OCI-LY3 (cell line): ENCODE measurements at regions not wholly inside any gene's neighbourhood (a gene's known extent, or its start where the extent isn't known, plus 50 kb on each side); places are given as distances from the start of the nearest gene placed in this dataset.

ENCODE experiments used
- H2AFZ ChIP-seq: fragments of 200-600, 300-600 bp; shearing (Covaris generic); 2 replicates; pipeline ENCODE4 v1.6.0; 2014; ENCODE audit warnings: antibody characterized with exemption, low read depth, low read length
- H3K27ac ChIP-seq: fragments of 200-600, 300-600 bp; sonication (generic); 2 replicates; pipeline ENCODE4 v1.5.1; 2014; ENCODE audit warnings: mild to moderate bottlenecking, low read length, moderate library complexity, mixed read lengths
- H3K27me3 ChIP-seq: fragments of 200-600, 300-600 bp; sonication (generic); 2 replicates; pipeline ENCODE4 v1.6.1; 2014; ENCODE audit warnings: low read depth, low read length, mixed read lengths
- H3K36me3 ChIP-seq: fragments of 200-600, 300-600 bp; sonication (generic); replicated peaks from 2 replicates; pipeline ENCODE3; 2014; ENCODE audit warnings: low read depth, low read length, mixed read lengths
- H3K4me1 ChIP-seq: fragments of 300-600, 200-600 bp; sonication (generic); 2 replicates; pipeline ENCODE4 v1.6.1; 2014; ENCODE audit warnings: low read length, mixed read lengths
- H3K4me2 ChIP-seq: fragments of 200-600, 300-600 bp; sonication (generic); 2 replicates; pipeline ENCODE4 v1.6.1; 2014; ENCODE audit warnings: low read length, mixed read lengths
- H3K4me3 ChIP-seq: fragments of 300-600, 200-600 bp; sonication (generic); 2 replicates; pipeline ENCODE4 v1.5.1; 2014; ENCODE audit warnings: antibody characterized with exemption, mild to moderate bottlenecking, low read length, moderate library complexity
- H3K79me2 ChIP-seq: fragments of 300-600, 200-600 bp; shearing (Covaris generic); 2 replicates; pipeline ENCODE4 v1.6.1; 2014; ENCODE audit warnings: mild to moderate bottlenecking, low read length, mixed read lengths
- H3K9ac ChIP-seq: fragments of 300-600, 200-600 bp; shearing (Covaris generic); 2 replicates; pipeline ENCODE4 v1.6.0; 2014; ENCODE audit warnings: mild to moderate bottlenecking, low read length, moderate library complexity
- H3K9me3 ChIP-seq: fragments of 200-600, 300-600 bp; shearing (Covaris generic); 2 replicates; pipeline ENCODE4 v1.6.1; 2014; ENCODE audit warnings: low read length, mixed read lengths; ENCODE audit not compliant: insufficient read depth
- H4K20me1 ChIP-seq: fragments of 200-600, 300-600 bp; sonication (generic); 2 replicates; pipeline ENCODE4 v1.6.1; 2016; ENCODE audit warnings: low read length, mixed read lengths; ENCODE audit not compliant: insufficient read depth
- EZH2phosphoT487 ChIP-seq: fragments of 200-600 bp; shearing (Covaris generic); IDR thresholded peaks from 2 replicates; pipeline ENCODE4 v1.6.1; 2018; ENCODE audit warnings: antibody characterized with exemption, mixed run types, low read depth
- TF ChIP-seq, protein P1 (sequence below): fragments of 200-600, 300-600 bp; sonication (generic); IDR thresholded peaks from 2 replicates; pipeline ENCODE4 v1.5.1; 2014; ENCODE audit warnings: antibody characterized with exemption, low read length, low read depth

DNA sequence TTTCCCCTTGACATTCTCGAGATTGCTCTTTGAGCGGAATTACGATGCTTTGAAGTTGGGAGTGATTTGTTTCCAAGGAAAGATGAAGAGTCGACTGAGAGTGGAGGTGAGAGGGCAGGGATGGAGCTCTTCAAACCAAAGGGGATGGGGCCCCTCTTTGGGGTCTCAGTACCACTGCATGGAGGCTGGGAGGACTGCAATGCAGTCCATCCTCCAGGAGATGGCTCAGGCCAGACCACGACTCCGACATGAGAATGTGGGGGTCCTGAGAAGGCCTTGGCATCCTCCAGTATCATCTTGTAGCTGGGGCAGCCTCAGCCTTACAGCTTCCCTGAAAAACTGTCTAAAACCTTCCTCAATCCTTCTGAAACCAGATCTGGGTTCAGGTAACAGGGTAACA lies 51.1 kb upstream of the CDKN2AIPNL start:
- no peaks in the 10 kb centered on the region for H4K20me1 ChIP-seq
- H2AFZ ChIP-seq = no peak overlapping the region
- no peaks in the 10 kb centered on the region for H3K27me3 ChIP-seq
- no peak overlapping the region for H3K4me3 ChIP-seq
- H3K36me3 ChIP-seq = no peaks in the 10 kb centered on the region
- H3K27ac ChIP-seq = no peak overlapping the region
- no peaks in the 10 kb centered on the region for H3K9me3 ChIP-seq
- H3K4me2 ChIP-seq = no peak overlapping the region
- no peak for TF ChIP-seq EZH2phosphoT487
- TF ChIP-seq, protein P1, sequence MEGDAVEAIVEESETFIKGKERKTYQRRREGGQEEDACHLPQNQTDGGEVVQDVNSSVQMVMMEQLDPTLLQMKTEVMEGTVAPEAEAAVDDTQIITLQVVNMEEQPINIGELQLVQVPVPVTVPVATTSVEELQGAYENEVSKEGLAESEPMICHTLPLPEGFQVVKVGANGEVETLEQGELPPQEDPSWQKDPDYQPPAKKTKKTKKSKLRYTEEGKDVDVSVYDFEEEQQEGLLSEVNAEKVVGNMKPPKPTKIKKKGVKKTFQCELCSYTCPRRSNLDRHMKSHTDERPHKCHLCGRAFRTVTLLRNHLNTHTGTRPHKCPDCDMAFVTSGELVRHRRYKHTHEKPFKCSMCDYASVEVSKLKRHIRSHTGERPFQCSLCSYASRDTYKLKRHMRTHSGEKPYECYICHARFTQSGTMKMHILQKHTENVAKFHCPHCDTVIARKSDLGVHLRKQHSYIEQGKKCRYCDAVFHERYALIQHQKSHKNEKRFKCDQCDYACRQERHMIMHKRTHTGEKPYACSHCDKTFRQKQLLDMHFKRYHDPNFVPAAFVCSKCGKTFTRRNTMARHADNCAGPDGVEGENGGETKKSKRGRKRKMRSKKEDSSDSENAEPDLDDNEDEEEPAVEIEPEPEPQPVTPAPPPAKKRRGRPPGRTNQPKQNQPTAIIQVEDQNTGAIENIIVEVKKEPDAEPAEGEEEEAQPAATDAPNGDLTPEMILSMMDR = no peak
- H3K9ac ChIP-seq = no peak overlapping the region
- H3K79me2 ChIP-seq = no peaks in the 10 kb centered on the region
- peaks cover 15% of the 10 kb centered on the region for H3K4me1 ChIP-seq

DNA sequence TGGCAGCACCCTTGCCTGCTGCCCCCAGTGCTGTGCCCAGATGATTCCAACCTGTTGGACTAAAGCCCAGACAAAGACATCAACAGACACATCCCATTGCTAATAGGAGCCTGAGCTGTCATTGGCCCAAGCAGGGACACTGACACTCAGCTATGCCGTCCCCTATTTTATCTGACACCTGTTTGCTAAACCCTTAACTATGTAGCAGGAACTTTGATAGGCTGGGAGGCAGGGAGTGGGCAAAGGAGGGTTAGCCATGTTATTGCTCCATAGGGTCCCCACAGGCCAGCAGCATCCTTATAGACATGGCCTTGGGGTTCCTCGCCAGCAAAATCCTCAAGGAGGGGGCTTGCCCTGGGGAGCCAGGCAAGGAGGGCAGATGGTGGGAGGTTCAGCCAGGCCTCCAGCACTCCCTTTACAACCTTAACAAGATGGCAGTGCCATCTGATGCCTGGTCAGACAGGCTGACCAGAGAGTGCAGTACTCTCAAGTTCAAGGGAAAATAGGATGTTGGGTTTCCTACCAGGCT lies 50.4 kb upstream of the CDKN2AIPNL start:
- no peak overlapping the region for H2AFZ ChIP-seq
- no peak overlapping the region for H3K4me3 ChIP-seq
- no peaks in the 10 kb centered on the region for H3K79me2 ChIP-seq
- TF ChIP-seq EZH2phosphoT487 = no peak
- TF ChIP-seq, protein P1 = no peak
- H3K27me3 ChIP-seq = no peaks in the 10 kb centered on the region
- H4K20me1 ChIP-seq = no peaks in the 10 kb centered on the region
- no peak overlapping the region for H3K9ac ChIP-seq
- peaks cover 15% of the 10 kb centered on the region for H3K4me1 ChIP-seq
- H3K27ac ChIP-seq = no peak overlapping the region
- no peaks in the 10 kb centered on the region for H3K9me3 ChIP-seq
- no peaks in the 10 kb centered on the region for H3K36me3 ChIP-seq
- no peak overlapping the region for H3K4me2 ChIP-seq
